DOHH2 (cell line): ENCODE measurements at regions not wholly inside any gene's neighbourhood (a gene's known extent, or its start where the extent isn't known, plus 50 kb on each side); places are given as distances from the start of the nearest gene placed in this dataset.

Source experiments
- H3F3A ChIP-seq: fragments of 200-600 bp; sonication (generic), shearing (Covaris generic); 2 replicates; pipeline ENCODE4 v1.6.0; 2016; ENCODE audit warnings: antibody characterized with exemption, mild to moderate bottlenecking; ENCODE audit not compliant: control insufficient read depth, insufficient read depth
- H3K27ac ChIP-seq: fragments of 200-600 bp; sonication (generic); 2 replicates; pipeline ENCODE4 v1.5.1; 2014; ENCODE audit warnings: low read depth, mild to moderate bottlenecking, low read length, moderate library complexity
- H3K27me3 ChIP-seq: fragments of 200-600 bp; sonication (generic); 2 replicates; pipeline ENCODE4 v1.6.1; 2014; ENCODE audit warnings: mild to moderate bottlenecking, low read length, mixed read lengths; ENCODE audit not compliant: control insufficient read depth
- H3K36me3 ChIP-seq: fragments of 200-600 bp; sonication (generic); 2 replicates; pipeline ENCODE4 v1.6.1; 2014; ENCODE audit warnings: mild to moderate bottlenecking, low read length, moderate library complexity, mixed read lengths; ENCODE audit not compliant: control insufficient read depth
- H3K4me1 ChIP-seq: fragments of 200-600 bp; sonication (generic); 2 replicates; pipeline ENCODE4 v1.6.1; 2014; ENCODE audit warnings: mild to moderate bottlenecking, low read length, mixed read lengths; ENCODE audit not compliant: control insufficient read depth
- H3K4me2 ChIP-seq: fragments of 200-600 bp; sonication (generic); 2 replicates; pipeline ENCODE4 v1.6.0; 2014; ENCODE audit warnings: mild to moderate bottlenecking, low read length, moderate library complexity
- H3K4me3 ChIP-seq: fragments of 200-600 bp; sonication (generic); 2 replicates; pipeline ENCODE4 v1.5.1; 2014; ENCODE audit warnings: mild to moderate bottlenecking, low read length, mixed read lengths
- H3K79me2 ChIP-seq: fragments of 200-600 bp; sonication (generic); 2 replicates; pipeline ENCODE4 v1.6.1; 2014; ENCODE audit warnings: mild to moderate bottlenecking, low read length, mixed read lengths; ENCODE audit not compliant: control insufficient read depth
- H3K9me2 ChIP-seq: fragments of 200-600 bp; sonication (generic); replicated peaks from 2 replicates; pipeline ENCODE4 v1.6.1; 2014; ENCODE audit warnings: mild to moderate bottlenecking, low read length, mixed read lengths; ENCODE audit not compliant: control insufficient read depth
- H3K9me3 ChIP-seq: fragments of 200-600 bp; sonication (generic); 2 replicates; pipeline ENCODE4 v1.6.1; 2014; ENCODE audit warnings: antibody characterized with exemption, low read length, mixed read lengths; ENCODE audit not compliant: control insufficient read depth, insufficient read depth
- H4K20me1 ChIP-seq: fragments of 200-600 bp; sonication (generic); 2 replicates; pipeline ENCODE4 v1.6.0; 2014; ENCODE audit warnings: low read depth, mild to moderate bottlenecking, antibody characterized with exemption, low read length, moderate library complexity; ENCODE audit not compliant: control insufficient read depth, insufficient read depth
- CTCF ChIP-seq: fragments of 200-600 bp; sonication (generic); IDR thresholded peaks from one replicate; pipeline ENCODE4 v1.5.1; 2014; ENCODE audit warnings: antibody characterized with exemption, mild to moderate bottlenecking, low read depth, low read length; ENCODE audit not compliant: poor library complexity, severe bottlenecking
- EZH2phosphoT487 ChIP-seq: fragments of 200-600 bp; sonication (generic); IDR thresholded peaks from 2 replicates; pipeline ENCODE4 v1.6.1; 2017; ENCODE audit warnings: borderline replicate concordance, mild to moderate bottlenecking, antibody characterized with exemption, low read length, moderate library complexity, mixed read lengths

DNA sequence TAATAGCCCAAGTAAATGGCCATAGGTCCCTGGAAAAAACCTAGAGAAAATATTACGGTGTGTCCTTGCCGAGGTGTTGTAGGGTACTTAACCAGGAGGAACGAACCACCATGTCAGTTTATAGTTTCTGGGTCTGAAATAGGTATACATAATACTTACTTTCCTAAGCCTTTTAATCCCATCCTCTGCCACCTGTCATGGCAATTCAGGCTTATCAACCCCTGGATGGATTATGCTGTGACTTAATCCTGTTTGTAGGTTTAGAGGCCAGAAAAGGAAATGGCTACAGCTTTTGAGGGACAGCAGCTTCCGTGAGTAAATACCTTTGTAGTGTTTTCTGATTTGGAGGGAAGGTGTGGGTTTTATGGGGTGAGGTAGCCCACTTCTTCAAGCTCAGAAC, 89.1 kb upstream of the PTPRD start:
- Histone ChIP-seq H3K79me2 (no peaks in the 10 kb centered on the region), H3K4me2 (no peak overlapping the region), H3K9me2 (no peaks in the 10 kb centered on the region), H3K27me3 (no peaks in the 10 kb centered on the region), H3F3A (no peaks in the 10 kb centered on the region), H3K9me3 (no peaks in the 10 kb centered on the region), H3K4me3 (no peak overlapping the region), H3K36me3 (no peaks in the 10 kb centered on the region), H3K27ac (no peak overlapping the region), H3K4me1 (no peaks in the 10 kb centered on the region), H4K20me1 (no peaks in the 10 kb centered on the region)
- no peak for TF ChIP-seq CTCF
- TF ChIP-seq EZH2phosphoT487 = no peak

GRCh38 chr9:10703139-10703538, 90.3 kb upstream of the PTPRD start:
- Histone ChIP-seq H3K4me1 (no peaks in the 10 kb centered on the region), H3K27ac (no peak overlapping the region), H3K9me3 (no peaks in the 10 kb centered on the region)

DNA sequence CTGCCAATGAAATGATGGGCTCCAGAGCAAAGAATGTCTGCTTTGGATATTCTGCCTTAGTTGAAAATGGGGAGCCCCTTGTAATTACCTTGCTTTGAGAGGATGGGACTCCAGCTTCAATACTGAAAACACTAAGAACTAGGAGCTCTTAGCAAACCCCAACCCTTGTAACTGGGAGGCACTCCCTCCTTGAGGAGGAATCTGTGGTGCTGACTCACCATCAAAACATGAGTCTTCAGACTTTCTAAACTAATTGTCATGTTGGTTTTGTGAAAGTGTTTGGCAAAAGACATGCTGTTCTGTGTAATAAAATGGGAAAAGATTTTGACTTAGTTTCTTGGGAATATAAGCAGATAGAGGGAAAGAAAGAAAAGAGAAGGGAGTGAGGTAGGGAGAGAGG, 91.9 kb upstream of the PTPRD start:
- no peaks in the 10 kb centered on the region for H3K9me3 ChIP-seq
- no peak overlapping the region for H3K27ac ChIP-seq
- no peaks in the 10 kb centered on the region for H4K20me1 ChIP-seq
- H3F3A ChIP-seq = no peaks in the 10 kb centered on the region
- no peak overlapping the region for H3K4me2 ChIP-seq
- no peak overlapping the region for H3K4me3 ChIP-seq
- TF ChIP-seq EZH2phosphoT487 = no peak
- TF ChIP-seq CTCF = no peak
- H3K27me3 ChIP-seq = no peaks in the 10 kb centered on the region
- no peaks in the 10 kb centered on the region for H3K9me2 ChIP-seq
- no peaks in the 10 kb centered on the region for H3K4me1 ChIP-seq
- no peaks in the 10 kb centered on the region for H3K79me2 ChIP-seq
- H3K36me3 ChIP-seq = no peaks in the 10 kb centered on the region

More at GRCh38 chr9:10703139-10703538, 90.3 kb upstream of the PTPRD start:
- Histone ChIP-seq H3K9me2 (no peaks in the 10 kb centered on the region), H3K4me2 (no peak overlapping the region), H3K79me2 (no peaks in the 10 kb centered on the region), H3F3A (no peaks in the 10 kb centered on the region), H4K20me1 (no peaks in the 10 kb centered on the region), H3K36me3 (no peaks in the 10 kb centered on the region), H3K4me3 (no peak overlapping the region), H3K27me3 (no peaks in the 10 kb centered on the region)
- no peak for TF ChIP-seq EZH2phosphoT487

- Histone ChIP-seq H3K4me2 (no peak overlapping the region), H3K9me2 (no peaks in the 10 kb centered on the region), H4K20me1 (no peaks in the 10 kb centered on the region), H3K27me3 (no peaks in the 10 kb centered on the region), H3K9me3 (no peaks in the 10 kb centered on the region), H3K27ac (no peak overlapping the region), H3K4me3 (no peak overlapping the region), H3K79me2 (no peaks in the 10 kb centered on the region), H3F3A (no peaks in the 10 kb centered on the region), H3K36me3 (no peaks in the 10 kb centered on the region), H3K4me1 (no peaks in the 10 kb centered on the region)
- TF ChIP-seq CTCF (no peak), EZH2phosphoT487 (no peak)
These were observed 92.6 kb upstream of the PTPRD start for GRCh38 chr9:10705383-10705782.
